Kidney (tissue), 13 donors: ENCODE measurements at regions not wholly inside any gene's neighbourhood (a gene's known extent, or its start where the extent isn't known, plus 50 kb on each side); places are given as distances from the start of the nearest gene placed in this dataset.
"Not testable (repeated sequence)": the region's sequence is repeated elsewhere in the genome, so short reads cannot be mapped to it uniquely, and the experiment has no call there.

Source experiments
- DNase-seq, 5 donors: peaks; one replicate each; pipeline ENCODE4 v3.0.0-alpha.2; 2013 to 2020
- FAIRE-seq: peaks from 2 replicates; lab custom pipeline; 2012; peaks lifted over from hg19 to GRCh38; lab: Jason Lieb, UNC
- H3K27ac ChIP-seq, 2 donors: one replicate each; pipeline ENCODE4 v1.7.0; 2013; ENCODE audit warnings: low read depth in 2 of 2, low read length in 2 of 2, inconsistent platforms in 1 of 2
- H3K27me3 ChIP-seq: one replicate; pipeline ENCODE4 v1.7.1; 2013; ENCODE audit warnings: low read length, inconsistent platforms; ENCODE audit not compliant: control insufficient read depth, insufficient read depth
- H3K36me3 ChIP-seq, 3 donors: one replicate each; pipeline versions ENCODE4 v1.7.0 to v1.7.1; 2013; ENCODE audit warnings: low read length in 3 of 3, control low read depth in 1 of 3, inconsistent platforms in 1 of 3; ENCODE audit not compliant: insufficient read depth in 3 of 3, control insufficient read depth in 2 of 3
- H3K4me1 ChIP-seq, 3 donors: one replicate each; pipeline versions ENCODE4 v1.7.0 to v1.7.1; 2013; ENCODE audit warnings: low read length in 3 of 3, inconsistent platforms in 1 of 3, low read depth in 1 of 3; ENCODE audit not compliant: control insufficient read depth in 2 of 3, insufficient read depth in 2 of 3
- H3K4me3 ChIP-seq, 3 donors: one replicate each; pipeline versions ENCODE4 v1.7.0 to v1.8.1; 2013; ENCODE audit warnings: low read length in 3 of 3, control low read depth in 1 of 3, inconsistent platforms in 1 of 3
- H3K9ac ChIP-seq, 3 donors: one replicate each; pipeline versions ENCODE4 v1.7.0 to v1.7.1; 2013; ENCODE audit warnings: low read length in 3 of 3, control low read depth in 1 of 3, inconsistent platforms in 1 of 3
- H3K9me3 ChIP-seq, 3 donors: one replicate each; pipeline versions ENCODE4 v1.7.0 to v1.7.1; 2013; ENCODE audit warnings: low read length in 3 of 3, control low read depth in 1 of 3, inconsistent platforms in 1 of 3; ENCODE audit not compliant: control insufficient read depth in 2 of 3, insufficient read depth in 1 of 3
- CTCF ChIP-seq: IDR thresholded peaks from 3 replicates; pipeline ENCODE4 v1.5.1; 2012; ENCODE audit warnings: mild to moderate bottlenecking, moderate library complexity, borderline replicate concordance; ENCODE audit not compliant: insufficient read depth; ENCODE audit errors: extremely low read depth
- intact Hi-C: fragments of 100-400 bp; cut with DNase I; formaldehyde crosslinking; loops from one replicate; pipeline ENCODE4 v1.11.1; 2022
- donor health status: control.
- donor health status: control.
- donor health status: control.
- donor health status: control.
- donor health status: control.
- donor health status: DM: yes; HTN: yes; CAD: no.
- donor health status: Normal renal cell carcinoma (clear cell type).

GRCh38 chr6:109902870-109903269 lies 75.2 kb upstream of the GPR6 start:
- H3K27me3 ChIP-seq: no peaks in the 10 kb centered on the region
- no peaks in the 10 kb centered on the region for H3K36me3 ChIP-seq
- no peak for TF ChIP-seq CTCF
- no peaks in the 10 kb centered on the region for H3K9me3 ChIP-seq
- no peak overlapping the region for H3K9ac ChIP-seq
- no peak for FAIRE-seq
- no peaks in the 10 kb centered on the region for H3K4me1 ChIP-seq
- H3K27ac ChIP-seq: no peak overlapping the region
- DNase-seq: no peak
- H3K4me3 ChIP-seq: no peak overlapping the region
- intact Hi-C loops: no loop called here

GRCh38 chr6:109910571-109910970 lies 67.5 kb upstream of the GPR6 start:
- Histone ChIP-seq H3K36me3 (no peaks in the 10 kb centered on the region), H3K4me3 (no peak overlapping the region), H3K27me3 (no peaks in the 10 kb centered on the region), H3K9ac (no peak overlapping the region), H3K9me3 (no peaks in the 10 kb centered on the region), H3K27ac (no peak overlapping the region), H3K4me1 (no peaks in the 10 kb centered on the region)
- intact Hi-C loops: no loop called here
- TF ChIP-seq CTCF: no peak
- FAIRE-seq (no peak), DNase-seq (no peak)

GRCh38 chr6:109912118-109912517 lies 66.0 kb upstream of the GPR6 start:
- FAIRE-seq (no peak), DNase-seq (no peak)
- no peak overlapping the region for H3K4me3 ChIP-seq
- no peak for TF ChIP-seq CTCF
- H3K9ac ChIP-seq: no peak overlapping the region
- H3K27me3 ChIP-seq: no peaks in the 10 kb centered on the region
- H3K4me1 ChIP-seq: no peaks in the 10 kb centered on the region
- H3K36me3 ChIP-seq: no peaks in the 10 kb centered on the region
- intact Hi-C loops: no loop called here
- H3K27ac ChIP-seq: no peak overlapping the region
- H3K9me3 ChIP-seq: no peaks in the 10 kb centered on the region

GRCh38 chr6:109912952-109913351 lies 65.2 kb upstream of the GPR6 start:
- no peak for DNase-seq
- intact Hi-C loops: no loop called here

GRCh38 chr6:109915748-109916147 lies 62.4 kb upstream of the GPR6 start:
- FAIRE-seq, H3K4me1 ChIP-seq, H3K36me3 ChIP-seq, H3K27ac ChIP-seq, intact Hi-C loops, H3K9ac ChIP-seq, DNase-seq, H3K4me3 ChIP-seq, H3K9me3 ChIP-seq, H3K27me3 ChIP-seq: not testable (repeated sequence)

More at GRCh38 chr6:109912952-109913351, 65.2 kb upstream of the GPR6 start:
- Histone ChIP-seq H3K9me3 (no peaks in the 10 kb centered on the region), H3K4me3 (no peak overlapping the region), H3K27me3 (no peaks in the 10 kb centered on the region), H3K4me1 (no peaks in the 10 kb centered on the region), H3K36me3 (no peaks in the 10 kb centered on the region), H3K27ac (no peak overlapping the region), H3K9ac (no peak overlapping the region)
- TF ChIP-seq CTCF: no peak
- no peak for FAIRE-seq
